Posterior cingulate gyrus (tissue), 11 donors: ENCODE measurements at regions not wholly inside any gene's neighbourhood (a gene's known extent, or its start where the extent isn't known, plus 50 kb on each side); places are given as distances from the start of the nearest gene placed in this dataset.
A peak's percentile ranks its signal among the peaks of the same experiment; 100 is the strongest.
"Not testable (repeated sequence)": the region's sequence is repeated elsewhere in the genome, so short reads cannot be mapped to it uniquely, and the experiment has no call there.

Experiments
- DNase-seq, 10 donors: peaks; one replicate each; pipeline versions ENCODE4 v3.0.0 to v3.0.0-alpha.2; 2020 to 2021; ENCODE audit warnings: mixed read lengths in 3 of 10
- intact Hi-C: fragments of 100-400 bp; cut with DNase I; formaldehyde crosslinking; loops from one replicate; pipeline ENCODE4 v1.15.1; 2023

DNA sequence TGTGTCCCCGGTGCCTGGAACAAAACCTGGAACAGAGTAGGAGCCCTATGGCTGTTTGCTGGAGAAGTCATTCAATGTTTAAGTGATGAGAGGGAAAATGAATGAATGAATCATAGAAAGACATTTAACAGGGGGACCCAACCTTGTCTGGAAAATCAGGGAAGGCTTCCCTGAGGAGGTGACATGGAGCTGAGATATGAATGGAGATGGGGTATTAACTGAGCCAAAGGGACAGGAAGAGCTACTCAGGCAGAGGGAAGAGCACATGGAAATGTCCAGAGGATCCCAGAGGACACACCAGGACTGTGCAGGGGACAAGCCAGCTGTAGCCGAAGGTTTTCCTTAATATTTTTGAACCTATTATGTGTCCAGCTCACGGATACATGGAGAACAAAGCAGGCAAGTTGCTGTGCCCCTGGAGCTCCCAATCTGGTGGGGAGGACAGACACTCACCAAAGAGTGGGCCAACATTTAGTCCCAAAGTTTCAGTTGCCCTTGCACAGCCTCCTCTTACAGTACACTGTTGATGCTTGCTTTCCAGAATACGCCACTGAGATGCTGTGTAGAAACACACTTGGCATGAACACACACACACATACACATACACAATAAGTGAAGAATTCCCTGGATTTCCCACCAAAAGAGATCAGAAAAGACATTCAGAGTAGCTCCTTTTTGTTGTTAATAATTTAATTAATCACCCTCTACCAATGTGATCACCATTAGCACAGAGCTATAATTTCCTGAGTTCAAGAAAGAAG is 77.0 kb upstream of the PTPN1 start:
- intact Hi-C loops, result no loop called here
- peak in 1 of 10 donors; percentile 27 for DNase-seq

- intact Hi-C loops, result no loop called here
Observed at GRCh38 chr20:50434321-50434652, 75.9 kb upstream of the PTPN1 start.

GRCh38 chr20:50434653-50435396 is 75.4 kb upstream of the PTPN1 start:
- intact Hi-C loops, result no loop called here
- peak in 1 of 10 donors; percentile 1 for DNase-seq

More at GRCh38 chr20:50434321-50434652, 75.9 kb upstream of the PTPN1 start:
- DNase-seq, result no peak

DNA sequence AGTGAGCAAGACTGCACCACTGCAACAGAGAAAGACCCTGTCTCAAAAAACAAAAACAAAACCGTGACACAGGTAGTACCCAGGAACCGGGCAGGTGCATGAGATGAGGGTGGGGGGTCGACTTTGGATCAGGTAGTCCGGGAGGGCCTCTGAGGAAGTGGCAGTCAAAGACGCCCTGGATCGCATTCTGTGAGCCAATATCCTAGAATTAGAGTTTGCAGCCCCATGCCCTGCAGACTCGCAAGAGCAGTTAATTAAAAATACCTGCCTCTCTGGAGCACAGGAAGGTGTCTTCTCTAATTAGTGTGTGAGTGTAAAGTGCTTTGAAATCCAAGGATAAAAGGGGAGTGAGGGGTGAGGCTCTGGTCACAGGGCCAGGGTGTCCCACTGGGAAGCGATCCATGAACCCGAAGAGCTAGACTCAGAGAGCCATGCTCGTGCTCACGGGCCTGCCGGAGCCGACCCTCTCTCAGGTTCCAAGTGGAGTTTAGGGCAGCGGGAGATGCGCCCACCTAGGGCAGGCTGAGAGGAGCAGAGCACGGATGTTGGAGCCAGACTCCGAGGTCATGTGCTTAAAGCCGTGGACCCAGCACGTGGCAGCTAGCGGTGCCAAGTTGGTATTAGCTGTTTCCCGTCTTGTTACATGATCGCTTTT is 74.7 kb upstream of the PTPN1 start:
- intact Hi-C loops, result no loop called here
- peak in 1 of 10 donors; percentile 48 for DNase-seq

GRCh38 chr20:50436052-50436656 is 74.0 kb upstream of the PTPN1 start:
- peak in 1 of 10 donors; percentile 35 for DNase-seq
- intact Hi-C loops, result no loop called here

DNA sequence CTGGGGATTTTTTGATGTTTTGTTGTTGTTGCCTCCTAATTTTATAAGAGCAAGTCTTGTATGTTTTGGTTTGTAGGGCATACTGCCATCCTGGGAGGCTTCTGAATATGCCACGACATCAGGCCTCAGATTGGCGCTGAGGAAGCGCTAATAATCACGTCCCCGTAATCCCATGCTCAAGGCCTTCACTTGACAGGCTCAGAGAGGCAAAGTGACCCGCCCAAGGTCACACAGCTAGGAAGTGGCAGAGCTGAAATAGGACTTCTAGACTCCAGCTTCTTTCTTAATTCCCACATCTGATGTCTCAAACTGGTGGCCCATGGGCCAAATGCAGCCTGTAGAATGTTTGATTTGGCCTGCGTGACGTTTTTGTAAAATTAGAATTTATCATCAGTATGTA is 73.5 kb upstream of the PTPN1 start:
- intact Hi-C loops, result no loop called here
- peak in 1 of 10 donors; percentile 40 for DNase-seq

DNA sequence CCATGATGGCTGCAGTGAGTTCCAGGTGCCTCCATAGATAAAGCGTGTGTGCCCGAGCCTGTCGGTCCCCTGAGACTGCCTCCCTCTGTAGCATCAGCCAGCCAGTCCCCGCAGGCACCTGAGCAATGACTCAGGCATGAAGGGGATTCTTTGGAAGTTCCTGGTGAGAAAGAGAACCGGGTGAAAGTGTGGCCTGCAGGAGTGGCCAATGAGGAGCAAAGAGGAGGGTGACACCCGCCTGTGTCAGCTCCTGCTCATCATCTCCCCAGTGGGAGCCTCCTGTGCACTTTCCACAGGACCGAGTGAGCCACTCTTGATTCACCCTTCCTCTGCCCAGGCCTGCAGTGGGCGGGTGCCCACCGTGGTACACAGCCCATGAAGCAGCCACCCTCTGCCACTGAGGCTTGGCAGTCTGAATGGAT is 71.2 kb upstream of the PTPN1 start:
- DNase-seq, result peak in 1 of 10 donors; percentile 19

GRCh38 chr20:50439539-50440453 is 70.4 kb upstream of the PTPN1 start:
- intact Hi-C loops, result no loop called here
- DNase-seq, result peak in 1 of 10 donors; percentile 19

More for the DNA sequence above, 71.2 kb upstream of the PTPN1 start:
- intact Hi-C loops, result no loop called here

GRCh38 chr20:50442512-50442911 is 67.7 kb upstream of the PTPN1 start:
- no peak for DNase-seq
- intact Hi-C loops, result no loop called here

- intact Hi-C loops, result no loop called here
- DNase-seq, result peak in 1 of 10 donors; percentile 7
Observed at GRCh38 chr20:50445354-50446151, 64.6 kb upstream of the PTPN1 start.

DNA sequence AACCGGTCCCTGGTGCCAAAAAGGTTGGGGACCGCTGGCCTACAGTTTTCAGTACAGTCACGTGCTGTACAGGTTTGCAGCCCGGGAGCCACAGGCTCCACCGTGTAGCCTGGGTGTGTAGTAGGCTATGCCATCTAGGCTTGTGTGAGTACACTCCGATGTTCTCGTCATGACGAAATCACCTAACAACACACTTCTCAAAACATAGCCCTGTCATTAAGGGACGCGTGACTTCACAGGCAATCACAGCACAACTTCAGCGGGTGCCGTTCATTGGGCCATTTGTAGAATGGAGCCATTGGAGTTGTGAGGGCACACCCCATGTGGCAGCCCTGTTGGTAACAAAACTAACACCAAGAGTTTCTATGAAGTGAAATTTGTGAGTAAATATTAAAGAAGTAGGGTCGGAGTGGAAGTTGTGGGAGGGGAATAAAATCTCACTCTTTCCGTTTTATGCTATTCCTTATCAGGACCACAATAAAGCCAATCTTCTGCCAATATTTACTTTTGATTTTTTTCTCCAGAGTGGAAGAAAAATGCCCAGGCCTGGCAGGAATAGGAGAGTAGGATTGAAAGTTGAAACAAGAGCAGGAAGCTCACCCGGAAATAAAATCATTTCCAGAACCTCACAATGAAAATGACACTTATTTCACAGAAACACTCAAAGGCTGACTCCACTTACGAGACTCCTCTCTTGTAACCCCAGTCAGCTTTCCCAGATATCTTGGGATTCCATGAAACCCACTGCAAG is 63.7 kb upstream of the PTPN1 start:
- DNase-seq, result peak in 1 of 10 donors; percentile 42
- intact Hi-C loops, result no loop called here

DNA sequence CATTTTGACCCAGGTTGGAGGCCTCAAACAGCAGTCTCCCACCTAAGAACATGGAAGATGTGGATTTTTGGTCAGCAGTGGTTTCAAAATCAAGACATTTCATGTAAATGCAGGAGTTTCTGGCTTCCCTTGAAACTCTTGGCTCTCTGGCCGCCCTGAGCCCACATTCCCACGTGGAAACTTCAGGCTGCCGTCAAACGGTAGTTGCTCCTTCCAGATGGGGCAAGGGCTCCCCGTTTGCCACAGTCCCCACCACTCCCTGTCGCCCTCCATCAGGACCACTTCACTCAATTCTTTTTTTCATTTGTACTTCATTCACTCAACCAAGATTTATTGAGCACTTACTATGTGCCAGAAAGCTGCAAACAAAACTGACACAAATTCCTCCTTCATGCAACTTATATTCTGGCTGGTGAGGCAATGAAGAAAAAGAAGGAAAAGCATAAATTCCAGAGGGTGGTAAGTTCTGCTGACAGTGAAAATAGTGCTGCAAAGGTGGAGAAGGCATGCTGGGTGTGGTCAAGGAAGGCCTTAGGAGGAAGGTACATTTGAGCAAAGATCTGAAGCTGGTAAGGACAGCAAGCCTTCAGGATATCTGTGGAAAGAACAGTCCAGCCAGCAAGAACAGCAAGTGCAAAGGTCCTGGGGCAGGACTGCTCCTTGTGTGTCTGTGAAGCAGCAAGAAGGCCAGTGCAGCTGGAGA is 62.9 kb upstream of the PTPN1 start:
- intact Hi-C loops, result no loop called here
- peak in 1 of 10 donors; percentile 35 for DNase-seq

GRCh38 chr20:50447817-50448216 is 62.4 kb upstream of the PTPN1 start:
- intact Hi-C loops, result no loop called here
- DNase-seq, result peak in 1 of 10 donors; percentile 54

GRCh38 chr20:50448625-50449403 is 61.4 kb upstream of the PTPN1 start:
- intact Hi-C loops, result not testable (repeated sequence)
- DNase-seq, result peak in 1 of 10 donors; percentile 24

GRCh38 chr20:50449738-50450492 is 60.3 kb upstream of the PTPN1 start:
- peak in 1 of 10 donors; percentile 63 for DNase-seq
- intact Hi-C loops, result no loop called here

GRCh38 chr20:50450493-50450826 is 59.7 kb upstream of the PTPN1 start:
- DNase-seq, result peak in 1 of 10 donors; percentile 25
- intact Hi-C loops, result no loop called here
